Heart left ventricle (tissue), 13 donors: ENCODE measurements at regions not wholly inside any gene's neighbourhood (a gene's known extent, or its start where the extent isn't known, plus 50 kb on each side); places are given as distances from the start of the nearest gene placed in this dataset.

Experiments used
- CTCF ChIP-seq, 12 donors: fragments of 200-600 bp; sonication (generic) in 4 of 12; IDR thresholded peaks; one replicate each; pipeline versions ENCODE4 v1.5.0 to v1.8.0; 2018 to 2022; ENCODE audit warnings: antibody characterized with exemption in 12 of 12, mild to moderate bottlenecking in 5 of 12
- POLR2A ChIP-seq, 2 donors: fragments of 450-650 bp; IDR thresholded peaks; one replicate each; pipeline ENCODE4 v1.6.1; 2017; ENCODE audit warnings: antibody characterized with exemption in 2 of 2, mild to moderate bottlenecking in 2 of 2, moderate library complexity in 2 of 2
- donor health status: ischemic (EF 13 %, LVEDD 7.1; RV severe dilation, severe dysfunction).
- donor health status: DM: no; HTN: yes; CAD: no.
- donor health status: DM: no; HTN: no; CAD: no.
- donor health status: ischemic (EF 25% LVEDD 6.9; RV normal size, moderate dysfunction).
- donor health status: ischemic (EF 25% LVEDD 5.7; RV mildly dilated, moderate dysfunction).
- donor health status: ischemic (EF 35%, LVEDD 5.7; RV mildly dilated, moderate dysfunction).
- donor health status: nonischemic (EF 11% LVEDD 7.7; RV severe dilation, severe dysfunction).
- donor health status: DM: yes; HTN: yes; CAD: no.
- donor health status: PGD.
- donor health status: ischemic (EF 29% LVEDD 5.4; RV normal size, mild dysfunction).
- donor health status: nonischemic (EF 23%, LVEDD 6.1; RV moderate dilation, normal function).

DNA sequence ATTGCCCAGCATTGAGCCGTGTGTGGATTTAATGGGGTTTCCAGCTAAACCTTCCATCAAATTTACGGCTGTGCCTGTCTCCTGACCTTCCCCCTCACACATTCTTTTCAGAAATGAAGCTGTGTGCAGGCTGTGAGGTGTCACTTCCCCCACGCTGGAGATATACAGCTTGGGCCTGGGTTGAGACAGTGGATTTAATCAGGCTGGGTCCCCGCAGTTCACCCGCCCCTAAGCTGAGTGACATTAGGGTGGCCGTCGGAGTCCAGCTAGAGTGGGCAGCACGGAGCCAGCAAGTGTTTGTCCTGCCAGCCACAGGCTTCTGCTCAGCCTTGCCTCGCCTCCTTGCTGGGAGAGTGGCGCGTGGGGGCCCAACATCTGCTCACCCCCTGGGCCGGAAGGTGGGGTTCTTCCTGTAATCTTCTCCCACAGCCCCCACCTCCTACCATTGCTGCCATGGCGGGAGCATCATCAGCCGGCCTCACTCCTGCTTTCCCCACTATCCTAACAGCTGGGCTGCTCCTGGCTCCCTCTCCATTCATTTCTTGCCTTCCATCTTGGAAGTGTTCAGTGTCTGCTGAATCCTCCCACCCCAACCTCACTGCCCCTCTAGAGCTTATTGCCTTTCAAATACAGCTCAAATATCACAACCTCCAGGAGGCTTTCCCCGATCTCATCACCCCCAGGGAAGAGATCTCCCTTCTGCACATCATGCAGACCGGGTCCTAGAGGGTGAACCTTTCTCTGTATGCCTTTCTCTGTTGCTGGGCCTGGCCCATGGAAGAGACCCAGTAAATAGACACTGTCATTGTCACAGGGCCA, 149.0 kb downstream of the GLI2 start:
- no peak for TF ChIP-seq CTCF (IDR thresholded peaks at IDR 0.05)
- no peak for TF ChIP-seq POLR2A (IDR thresholded peaks at IDR 0.05)
